GM12873 (cell line): ENCODE measurements at regions not wholly inside any gene's neighbourhood (a gene's known extent, or its start where the extent isn't known, plus 50 kb on each side); places are given as distances from the start of the nearest gene placed in this dataset.
A peak's percentile ranks its signal among the peaks of the same experiment; 100 is the strongest.

Experiments used
- CTCF ChIP-seq: IDR thresholded peaks from 2 replicates; pipeline ENCODE4 v1.5.1; 2012; ENCODE audit warnings: low read depth, mild to moderate bottlenecking, moderate library complexity, low read length, control low read depth; ENCODE audit not compliant: insufficient read depth; ENCODE audit errors: missing control alignments

GRCh38 chr16:55256412-55257016, 67.5 kb upstream of the IRX6 start:
- TF ChIP-seq CTCF: no peak

- peak; percentile 77 for TF ChIP-seq CTCF
Measured at GRCh38 chr16:55257966-55258613, 65.9 kb upstream of the IRX6 start.

- no peak for TF ChIP-seq CTCF
Measured at GRCh38 chr16:55261301-55261700, 62.7 kb upstream of the IRX6 start.

GRCh38 chr16:55263271-55264250, 60.4 kb upstream of the IRX6 start:
- no peak for TF ChIP-seq CTCF

GRCh38 chr16:55264949-55265348, 59.1 kb upstream of the IRX6 start:
- no peak for TF ChIP-seq CTCF

- no peak for TF ChIP-seq CTCF
Measured at GRCh38 chr16:55265926-55266325, 58.1 kb upstream of the IRX6 start.

GRCh38 chr16:55271945-55272513, 52.0 kb upstream of the IRX6 start:
- no peak for TF ChIP-seq CTCF
